ENCODE measurements at regions not wholly inside any gene's neighbourhood (a gene's known extent, or its start where the extent isn't known, plus 50 kb on each side); places are given as distances from the start of the nearest gene placed in this dataset.

DNA sequence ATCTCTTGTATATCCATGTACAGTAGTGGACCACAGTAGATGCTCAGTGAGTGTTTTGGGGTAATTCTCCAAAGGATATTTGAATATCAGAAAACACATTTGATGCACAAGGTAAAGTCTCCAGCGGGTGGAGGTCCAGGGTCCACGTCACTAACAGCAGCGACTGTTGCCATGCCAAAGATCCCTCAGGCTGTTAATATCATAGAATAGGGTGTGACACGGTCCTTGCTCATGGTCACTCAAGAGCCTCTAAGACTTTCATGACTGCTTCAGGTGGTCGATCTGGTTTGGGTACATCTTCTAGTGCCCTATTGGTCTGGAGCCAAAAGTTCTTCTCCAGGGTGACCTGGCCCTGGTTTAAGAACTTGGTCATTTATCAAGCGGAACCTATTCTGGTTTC is 90.8 kb downstream of the OLIG3 start (continued):
- TF ChIP-seq E2F6 (IDR thresholded peaks at IDR 0.05) (no peak), CREB1 (IDR thresholded peaks at IDR 0.05) (no peak)

Data from H1 (cell line).